ENCODE measurements at regions not wholly inside any gene's neighbourhood (a gene's known extent, or its start where the extent isn't known, plus 50 kb on each side); places are given as distances from the start of the nearest gene placed in this dataset.

DNA sequence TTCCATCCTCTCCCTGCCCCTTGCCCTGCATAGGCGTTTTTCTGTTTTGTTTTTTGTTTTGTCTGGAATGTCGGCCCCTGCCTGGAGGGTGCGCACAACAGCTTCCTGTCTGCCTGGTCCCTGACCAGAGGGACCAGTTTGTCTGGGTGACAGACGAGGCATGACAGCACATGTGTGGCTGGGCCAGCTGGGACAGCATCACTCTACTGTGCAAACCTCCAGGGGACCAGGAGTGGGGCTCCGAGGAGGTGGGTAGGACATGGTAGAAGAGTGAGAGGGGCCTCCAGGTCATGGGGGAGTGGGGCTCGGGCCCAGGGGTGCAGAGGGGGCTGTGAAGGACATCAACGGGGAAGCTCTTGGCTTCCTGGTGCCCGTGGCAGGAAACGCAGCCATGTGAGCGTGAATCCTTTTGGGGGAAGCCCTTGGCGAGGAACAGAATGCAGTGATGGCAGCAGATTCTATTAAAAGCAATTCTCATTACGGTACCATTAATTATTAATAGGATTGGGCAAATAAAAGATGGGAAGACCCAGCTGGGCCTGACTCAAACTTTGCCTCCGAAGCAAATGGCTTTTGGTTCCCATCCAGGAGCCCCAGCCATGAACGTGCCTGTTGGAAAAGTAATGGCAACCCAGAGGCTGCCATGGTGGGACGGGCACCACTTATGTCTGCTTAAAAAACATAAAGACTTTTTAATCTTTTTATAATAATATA, 184.4 kb upstream of the IER5L start:
- ChIA-PET POLR2A (interaction anchor here (0.6 to 1.1 kb wide), 2 partner anchors 185 to 696 kb away, joined by 3 read pairs; no protein-coding TSS in a partner anchor), CTCF (interaction anchor here (0.8 to 1.1 kb wide), 2 partner anchors 225 to 232 kb away, joined by 3 read pairs; no protein-coding TSS in a partner anchor)
- no peak for TF ChIP-seq ZSCAN16 (tag by site-specific recombination; IDR thresholded peaks at IDR 0.05)
- TF ChIP-seq ZNF174 (tag by site-specific recombination; IDR thresholded peaks at IDR 0.05) = no peak
- TF ChIP-seq, protein P1, sequence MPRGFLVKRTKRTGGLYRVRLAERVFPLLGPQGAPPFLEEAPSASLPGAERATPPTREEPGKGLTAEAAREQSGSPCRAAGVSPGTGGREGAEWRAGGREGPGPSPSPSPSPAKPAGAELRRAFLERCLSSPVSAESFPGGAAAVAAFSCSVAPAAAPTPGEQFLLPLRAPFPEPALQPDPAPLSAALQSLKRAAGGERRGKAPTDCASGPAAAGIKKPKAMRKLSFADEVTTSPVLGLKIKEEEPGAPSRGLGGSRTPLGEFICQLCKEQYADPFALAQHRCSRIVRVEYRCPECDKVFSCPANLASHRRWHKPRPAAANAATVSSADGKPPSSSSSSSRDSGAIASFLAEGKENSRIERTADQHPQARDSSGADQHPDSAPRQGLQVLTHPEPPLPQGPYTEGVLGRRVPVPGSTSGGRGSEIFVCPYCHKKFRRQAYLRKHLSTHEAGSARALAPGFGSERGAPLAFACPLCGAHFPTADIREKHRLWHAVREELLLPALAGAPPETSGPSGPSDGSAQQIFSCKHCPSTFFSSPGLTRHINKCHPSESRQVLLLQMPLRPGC (tag by site-specific recombination; IDR thresholded peaks at IDR 0.05) = no peak
- TF ChIP-seq, protein P2, sequence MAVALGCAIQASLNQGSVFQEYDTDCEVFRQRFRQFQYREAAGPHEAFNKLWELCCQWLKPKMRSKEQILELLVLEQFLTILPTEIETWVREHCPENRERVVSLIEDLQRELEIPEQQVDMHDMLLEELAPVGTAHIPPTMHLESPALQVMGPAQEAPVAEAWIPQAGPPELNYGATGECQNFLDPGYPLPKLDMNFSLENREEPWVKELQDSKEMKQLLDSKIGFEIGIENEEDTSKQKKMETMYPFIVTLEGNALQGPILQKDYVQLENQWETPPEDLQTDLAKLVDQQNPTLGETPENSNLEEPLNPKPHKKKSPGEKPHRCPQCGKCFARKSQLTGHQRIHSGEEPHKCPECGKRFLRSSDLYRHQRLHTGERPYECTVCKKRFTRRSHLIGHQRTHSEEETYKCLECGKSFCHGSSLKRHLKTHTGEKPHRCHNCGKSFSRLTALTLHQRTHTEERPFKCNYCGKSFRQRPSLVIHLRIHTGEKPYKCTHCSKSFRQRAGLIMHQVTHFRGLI (tag by site-specific recombination; IDR thresholded peaks at IDR 0.05) = no peak
- TF ChIP-seq MZF1 (tag by site-specific recombination; IDR thresholded peaks at IDR 0.05; ENCODE audit: borderline replicate concordance) = no peak
- TF ChIP-seq ZNF404 (tag by site-specific recombination; IDR thresholded peaks at IDR 0.05) = no peak
- no peak for TF ChIP-seq ZNF433 (tag by site-specific recombination; IDR thresholded peaks at IDR 0.05; ENCODE audit: low read depth)
- TF ChIP-seq YY1 (tag by site-specific recombination; IDR thresholded peaks at IDR 0.05) = no peak
- TF ChIP-seq, protein P3, sequence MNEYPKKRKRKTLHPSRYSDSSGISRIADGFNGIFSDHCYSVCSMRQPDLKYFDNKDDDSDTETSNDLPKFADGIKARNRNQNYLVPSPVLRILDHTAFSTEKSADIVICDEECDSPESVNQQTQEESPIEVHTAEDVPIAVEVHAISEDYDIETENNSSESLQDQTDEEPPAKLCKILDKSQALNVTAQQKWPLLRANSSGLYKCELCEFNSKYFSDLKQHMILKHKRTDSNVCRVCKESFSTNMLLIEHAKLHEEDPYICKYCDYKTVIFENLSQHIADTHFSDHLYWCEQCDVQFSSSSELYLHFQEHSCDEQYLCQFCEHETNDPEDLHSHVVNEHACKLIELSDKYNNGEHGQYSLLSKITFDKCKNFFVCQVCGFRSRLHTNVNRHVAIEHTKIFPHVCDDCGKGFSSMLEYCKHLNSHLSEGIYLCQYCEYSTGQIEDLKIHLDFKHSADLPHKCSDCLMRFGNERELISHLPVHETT (tag by site-specific recombination; IDR thresholded peaks at IDR 0.05) = no peak
- no peak for TF ChIP-seq ZNF10 (tag by site-specific recombination; IDR thresholded peaks at IDR 0.05)
- TF ChIP-seq ZNF707 (tag by site-specific recombination; IDR thresholded peaks at IDR 0.05) = no peak
- TF ChIP-seq ZNF274 (IDR thresholded peaks at IDR 0.05; ENCODE audit: low read length) = no peak
- TF ChIP-seq ZNF274 (tag by site-specific recombination; IDR thresholded peaks at IDR 0.05; ENCODE audit: borderline replicate concordance) = no peak
- TF ChIP-seq, protein P4, sequence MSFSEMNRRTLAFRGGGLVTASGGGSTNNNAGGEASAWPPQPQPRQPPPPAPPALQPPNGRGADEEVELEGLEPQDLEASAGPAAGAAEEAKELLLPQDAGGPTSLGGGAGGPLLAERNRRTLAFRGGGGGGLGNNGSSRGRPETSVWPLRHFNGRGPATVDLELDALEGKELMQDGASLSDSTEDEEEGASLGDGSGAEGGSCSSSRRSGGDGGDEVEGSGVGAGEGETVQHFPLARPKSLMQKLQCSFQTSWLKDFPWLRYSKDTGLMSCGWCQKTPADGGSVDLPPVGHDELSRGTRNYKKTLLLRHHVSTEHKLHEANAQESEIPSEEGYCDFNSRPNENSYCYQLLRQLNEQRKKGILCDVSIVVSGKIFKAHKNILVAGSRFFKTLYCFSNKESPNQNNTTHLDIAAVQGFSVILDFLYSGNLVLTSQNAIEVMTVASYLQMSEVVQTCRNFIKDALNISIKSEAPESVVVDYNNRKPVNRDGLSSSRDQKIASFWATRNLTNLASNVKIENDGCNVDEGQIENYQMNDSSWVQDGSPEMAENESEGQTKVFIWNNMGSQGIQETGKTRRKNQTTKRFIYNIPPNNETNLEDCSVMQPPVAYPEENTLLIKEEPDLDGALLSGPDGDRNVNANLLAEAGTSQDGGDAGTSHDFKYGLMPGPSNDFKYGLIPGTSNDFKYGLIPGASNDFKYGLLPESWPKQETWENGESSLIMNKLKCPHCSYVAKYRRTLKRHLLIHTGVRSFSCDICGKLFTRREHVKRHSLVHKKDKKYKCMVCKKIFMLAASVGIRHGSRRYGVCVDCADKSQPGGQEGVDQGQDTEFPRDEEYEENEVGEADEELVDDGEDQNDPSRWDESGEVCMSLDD (tag by site-specific recombination; IDR thresholded peaks at IDR 0.05) = no peak
- TF ChIP-seq ZFP41 (tag by site-specific recombination; IDR thresholded peaks at IDR 0.05; ENCODE audit: borderline replicate concordance) = no peak
- no peak for TF ChIP-seq ZNF202 (tag by site-specific recombination; IDR thresholded peaks at IDR 0.05; ENCODE audit: borderline replicate concordance)
- TF ChIP-seq, protein P5, sequence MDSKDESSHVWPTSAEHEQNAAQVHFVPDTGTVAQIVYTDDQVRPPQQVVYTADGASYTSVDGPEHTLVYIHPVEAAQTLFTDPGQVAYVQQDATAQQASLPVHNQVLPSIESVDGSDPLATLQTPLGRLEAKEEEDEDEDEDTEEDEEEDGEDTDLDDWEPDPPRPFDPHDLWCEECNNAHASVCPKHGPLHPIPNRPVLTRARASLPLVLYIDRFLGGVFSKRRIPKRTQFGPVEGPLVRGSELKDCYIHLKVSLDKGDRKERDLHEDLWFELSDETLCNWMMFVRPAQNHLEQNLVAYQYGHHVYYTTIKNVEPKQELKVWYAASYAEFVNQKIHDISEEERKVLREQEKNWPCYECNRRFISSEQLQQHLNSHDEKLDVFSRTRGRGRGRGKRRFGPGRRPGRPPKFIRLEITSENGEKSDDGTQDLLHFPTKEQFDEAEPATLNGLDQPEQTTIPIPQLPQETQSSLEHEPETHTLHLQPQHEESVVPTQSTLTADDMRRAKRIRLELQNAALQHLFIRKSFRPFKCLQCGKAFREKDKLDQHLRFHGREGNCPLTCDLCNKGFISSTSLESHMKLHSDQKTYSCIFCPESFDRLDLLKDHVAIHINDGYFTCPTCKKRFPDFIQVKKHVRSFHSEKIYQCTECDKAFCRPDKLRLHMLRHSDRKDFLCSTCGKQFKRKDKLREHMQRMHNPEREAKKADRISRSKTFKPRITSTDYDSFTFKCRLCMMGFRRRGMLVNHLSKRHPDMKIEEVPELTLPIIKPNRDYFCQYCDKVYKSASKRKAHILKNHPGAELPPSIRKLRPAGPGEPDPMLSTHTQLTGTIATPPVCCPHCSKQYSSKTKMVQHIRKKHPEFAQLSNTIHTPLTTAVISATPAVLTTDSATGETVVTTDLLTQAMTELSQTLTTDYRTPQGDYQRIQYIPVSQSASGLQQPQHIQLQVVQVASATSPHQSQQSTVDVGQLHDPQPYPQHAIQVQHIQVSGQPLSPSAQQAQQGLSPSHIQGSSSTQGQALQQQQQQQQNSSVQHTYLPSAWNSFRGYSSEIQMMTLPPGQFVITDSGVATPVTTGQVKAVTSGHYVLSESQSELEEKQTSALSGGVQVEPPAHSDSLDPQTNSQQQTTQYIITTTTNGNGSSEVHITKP (tag by site-specific recombination; IDR thresholded peaks at IDR 0.05) = no peak
- no peak for TF ChIP-seq ZNF19 (tag by site-specific recombination; IDR thresholded peaks at IDR 0.05; ENCODE audit: low read depth)
- no peak for TF ChIP-seq ZNF112 (tag by site-specific recombination; IDR thresholded peaks at IDR 0.05)
- TF ChIP-seq REPIN1 (tag by site-specific recombination; IDR thresholded peaks at IDR 0.05; ENCODE audit: low read depth) = no peak
- Histone ChIP-seq H3K4me1 (ENCODE audit: control insufficient read depth, insufficient read depth, low read length) (no peaks in the 10 kb centered on the region), H3K4me3 (ENCODE audit: low read depth, low read length) (no peak overlapping the region), H3K27ac (ENCODE audit: extremely low read depth, low read depth, low read length) (no peak overlapping the region), H3K9me3 (ENCODE audit: control insufficient read depth, insufficient read depth, low read depth, low read length) (no peaks in the 10 kb centered on the region), H3K36me3 (ENCODE audit: control insufficient read depth in 2 of 2, insufficient read depth in 1 of 2, low read length in 2 of 2) (no peaks in the 10 kb centered on the region)
